Esophagus squamous epithelium (tissue), 4 donors: ENCODE measurements at regions not wholly inside any gene's neighbourhood (a gene's known extent, or its start where the extent isn't known, plus 50 kb on each side); places are given as distances from the start of the nearest gene placed in this dataset.

Experiments used
- CTCF ChIP-seq, 6 experiments: fragments of 450-650 bp in 4 of 6; fragments of 200-600 bp in 2 of 6; sonication (generic) in 2 of 6; IDR thresholded peaks; one replicate each; pipeline ENCODE4 v1.5.1; 2016 to 2019; ENCODE audit warnings: antibody characterized with exemption in 6 of 6, mild to moderate bottlenecking in 4 of 6, moderate library complexity in 4 of 6
- POLR2A ChIP-seq, 4 donors: fragments of 450-650 bp; IDR thresholded peaks; one replicate each; pipeline ENCODE4 v1.6.1; 2017; ENCODE audit warnings: antibody characterized with exemption in 4 of 4, mild to moderate bottlenecking in 4 of 4, moderate library complexity in 3 of 4

- TF ChIP-seq POLR2A (IDR thresholded peaks at IDR 0.05), result no peak
- no peak for TF ChIP-seq CTCF (IDR thresholded peaks at IDR 0.05)
Observed at GRCh38 chr13:58573743-58574142, 942.2 kb downstream of the PCDH17 start.
